ENCODE measurements at regions not wholly inside any gene's neighbourhood (a gene's known extent, or its start where the extent isn't known, plus 50 kb on each side); places are given as distances from the start of the nearest gene placed in this dataset.
"Not testable (repeated sequence)": the region's sequence is repeated elsewhere in the genome, so short reads cannot be mapped to it uniquely, and the experiment has no call there.

- no peak for DNase-seq (ENCODE audit: low read depth)
Observed at GRCh38 chr15:69601711-69602504, 149.3 kb downstream of the RPLP1 start.

GRCh38 chr15:69602921-69603320 lies 150.3 kb downstream of the RPLP1 start:
- DNase-seq (ENCODE audit: low read depth), result no peak

GRCh38 chr15:69603369-69604071 lies 150.9 kb downstream of the RPLP1 start:
- no peak for DNase-seq (ENCODE audit: low read depth)

GRCh38 chr15:69604072-69604411 lies 151.4 kb downstream of the RPLP1 start:
- DNase-seq (ENCODE audit: low read depth), result no peak

- no peak for DNase-seq (ENCODE audit: low read depth)
Observed at GRCh38 chr15:69606144-69606543, 153.5 kb downstream of the RPLP1 start.

- no peak for DNase-seq (ENCODE audit: low read depth)
Observed at GRCh38 chr15:69606921-69607500, 154.4 kb downstream of the RPLP1 start.

- no peak for DNase-seq (ENCODE audit: low read depth)
Observed at GRCh38 chr15:69608661-69609060, 156.0 kb downstream of the RPLP1 start.

GRCh38 chr15:69609176-69609575 lies 156.6 kb downstream of the RPLP1 start:
- DNase-seq (ENCODE audit: low read depth), result no peak

- DNase-seq (ENCODE audit: low read depth), result no peak
Observed at GRCh38 chr15:69609776-69610175, 157.2 kb downstream of the RPLP1 start.

- no peak for DNase-seq (ENCODE audit: low read depth)
Observed at GRCh38 chr15:69610277-69610676, 157.7 kb downstream of the RPLP1 start.

- no peak for DNase-seq (ENCODE audit: low read depth)
Observed at GRCh38 chr15:69610858-69611257, 158.2 kb downstream of the RPLP1 start.

- DNase-seq (ENCODE audit: low read depth), result no peak
Observed at GRCh38 chr15:69612112-69612511, 159.5 kb downstream of the RPLP1 start.

- no peak for DNase-seq (ENCODE audit: low read depth)
Observed at GRCh38 chr15:69613182-69613581, 160.6 kb downstream of the RPLP1 start.

- DNase-seq (ENCODE audit: low read depth), result no peak
Observed at GRCh38 chr15:69613988-69614387, 161.4 kb downstream of the RPLP1 start.

GRCh38 chr15:69615736-69616135 lies 163.1 kb downstream of the RPLP1 start:
- no peak for DNase-seq (ENCODE audit: low read depth)

- DNase-seq (ENCODE audit: low read depth), result no peak
Observed at GRCh38 chr15:69616558-69616957, 163.9 kb downstream of the RPLP1 start.

- DNase-seq (ENCODE audit: low read depth), result not testable (repeated sequence)
Observed at GRCh38 chr15:69617144-69617543, 164.5 kb downstream of the RPLP1 start.

GRCh38 chr15:69623392-69624154 lies 171.0 kb downstream of the RPLP1 start:
- DNase-seq (ENCODE audit: low read depth), result no peak

- DNase-seq (ENCODE audit: low read depth), result no peak
Observed at GRCh38 chr15:69624155-69624520, 171.5 kb downstream of the RPLP1 start.

- DNase-seq (ENCODE audit: low read depth), result no peak
Observed at GRCh38 chr15:69624816-69625215, 172.2 kb downstream of the RPLP1 start.

GRCh38 chr15:69625328-69625727 lies 172.7 kb downstream of the RPLP1 start:
- DNase-seq (ENCODE audit: low read depth), result no peak
